ENCODE measurements at regions not wholly inside any gene's neighbourhood (a gene's known extent, or its start where the extent isn't known, plus 50 kb on each side); places are given as distances from the start of the nearest gene placed in this dataset.

- Histone ChIP-seq H3K4me1 (ENCODE audit: control insufficient read depth, insufficient read depth, low read length) (peaks cover 65% of the 10 kb centered on the region), H3K36me3 (ENCODE audit: control insufficient read depth, insufficient read depth, low read length) (no peaks in the 10 kb centered on the region), H3K27me3 (ENCODE audit: control insufficient read depth, insufficient read depth, low read length) (peaks cover 27% of the 10 kb centered on the region), H3K4me3 (ENCODE audit: low read length) (no peak overlapping the region), H3K27ac (ENCODE audit: low read length) (no peak overlapping the region), H3K9me3 (ENCODE audit: control insufficient read depth, insufficient read depth, low read length) (no peaks in the 10 kb centered on the region)
- ATAC-seq (no peak), DNase-seq (no peak)
- peaks cover 6 to 50% of the 10 kb centered on the region in 2 donors for H3K4me1 Mint-ChIP-seq
- intact Hi-C loops (cut with micrococcal nuclease): no loop called here
- H3K27ac Mint-ChIP-seq: peak overlapping the region in 1 of 2 donors; percentile 53
- peak overlapping the region; percentile 25 for H3K4me3 Mint-ChIP-seq
- H3K27me3 Mint-ChIP-seq (ENCODE audit: low read depth in 2 of 2): peaks cover 12 to 24% of the 10 kb centered on the region in 2 donors
- WGBS (ENCODE audit: insufficient coverage): 55% methylated on average over 13 of the region's 13 CpGs
- H3K36me3 Mint-ChIP-seq: no peaks in the 10 kb centered on the region
- no peak for TF ChIP-seq CTCF (IDR thresholded peaks at IDR 0.05)
- no peaks in the 10 kb centered on the region for H3K9me3 Mint-ChIP-seq
Observed at GRCh38 chr20:62549029-62549428, 73.2 kb upstream of the GATA5 start.

DNA sequence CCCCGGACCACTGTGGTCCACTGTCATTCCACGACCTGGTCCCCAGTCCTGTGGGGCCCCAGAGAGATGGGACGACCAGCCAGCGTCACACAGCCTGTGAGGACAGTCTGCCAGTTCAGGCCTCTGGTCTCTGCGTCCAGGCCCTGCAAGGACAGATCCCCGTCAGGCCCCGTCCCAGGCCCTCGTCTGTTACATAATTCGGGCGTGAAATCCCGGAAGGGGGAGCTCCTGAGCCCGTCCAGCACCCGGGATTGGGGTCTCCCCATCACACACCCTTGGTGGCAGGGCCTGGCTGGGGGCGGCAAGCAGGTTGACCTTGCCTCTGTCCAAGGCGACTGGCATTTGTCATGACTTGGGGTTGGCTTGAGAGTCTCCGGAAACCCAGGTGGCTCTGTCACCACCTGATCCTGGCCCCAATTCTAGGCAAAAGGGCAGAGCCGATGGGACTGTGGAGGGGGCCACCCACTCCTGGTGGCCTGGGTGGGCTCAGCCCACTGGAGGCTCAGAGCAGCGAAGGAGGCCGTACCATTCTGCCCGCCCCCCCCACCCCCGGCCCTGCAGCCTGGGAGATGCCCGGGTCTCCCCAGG, 73.8 kb upstream of the GATA5 start:
- H3K36me3 ChIP-seq (ENCODE audit: control insufficient read depth, insufficient read depth, low read length): no peaks in the 10 kb centered on the region
- H3K4me3 ChIP-seq (ENCODE audit: low read length): no peak overlapping the region
- H3K9me3 ChIP-seq (ENCODE audit: control insufficient read depth, insufficient read depth, low read length): no peaks in the 10 kb centered on the region
- TF ChIP-seq CTCF (IDR thresholded peaks at IDR 0.05): no peak
- 80% methylated on average over 22 of the region's 22 CpGs for WGBS (ENCODE audit: insufficient coverage)
- Mint-ChIP-seq H3K9me3 (no peaks in the 10 kb centered on the region), H3K4me3 (peak overlapping the region; percentile 25), H3K27ac (no peak overlapping the region), H3K36me3 (no peaks in the 10 kb centered on the region), H3K4me1 (peaks cover 6 to 50% of the 10 kb centered on the region in 2 donors), H3K27me3 (ENCODE audit: low read depth in 2 of 2) (peaks cover 12 to 24% of the 10 kb centered on the region in 2 donors)
- peaks cover 65% of the 10 kb centered on the region for H3K4me1 ChIP-seq (ENCODE audit: control insufficient read depth, insufficient read depth, low read length)
- no peak for DNase-seq
- no peak for ATAC-seq
- intact Hi-C loops (cut with micrococcal nuclease): no loop called here
- peaks cover 27% of the 10 kb centered on the region for H3K27me3 ChIP-seq (ENCODE audit: control insufficient read depth, insufficient read depth, low read length)
- no peak overlapping the region for H3K27ac ChIP-seq (ENCODE audit: low read length)

- peaks cover 27% of the 10 kb centered on the region for H3K27me3 ChIP-seq (ENCODE audit: control insufficient read depth, insufficient read depth, low read length)
- intact Hi-C loops (cut with micrococcal nuclease): no loop called here
Observed at GRCh38 chr20:62550087-62550632, 74.4 kb upstream of the GATA5 start.

More at GRCh38 chr20:62550087-62550632, 74.4 kb upstream of the GATA5 start:
- TF ChIP-seq CTCF (IDR thresholded peaks at IDR 0.05): no peak
- Mint-ChIP-seq H3K4me3 (peak overlapping the region; percentile 81), H3K27me3 (ENCODE audit: low read depth in 2 of 2) (peaks cover 12 to 24% of the 10 kb centered on the region in 2 donors), H3K4me1 (peaks cover 6 to 50% of the 10 kb centered on the region in 2 donors), H3K9me3 (no peaks in the 10 kb centered on the region), H3K27ac (peak overlapping the region; percentile 82 to 93), H3K36me3 (no peaks in the 10 kb centered on the region)
- Histone ChIP-seq H3K9me3 (ENCODE audit: control insufficient read depth, insufficient read depth, low read length) (no peaks in the 10 kb centered on the region), H3K4me1 (ENCODE audit: control insufficient read depth, insufficient read depth, low read length) (peaks cover 65% of the 10 kb centered on the region), H3K27ac (ENCODE audit: low read length) (no peak overlapping the region), H3K4me3 (ENCODE audit: low read length) (no peak overlapping the region), H3K36me3 (ENCODE audit: control insufficient read depth, insufficient read depth, low read length) (no peaks in the 10 kb centered on the region)
- ATAC-seq: peak in 2 of 3 donors; percentile 13 to 25
- 22% methylated on average over 27 of the region's 32 CpGs for WGBS (ENCODE audit: insufficient coverage)
- no peak for DNase-seq

Measured in natural killer cell (primary cell).